Progenitor cell of endocrine pancreas (in vitro differentiated cells): ENCODE measurements at regions not wholly inside any gene's neighbourhood (a gene's known extent, or its start where the extent isn't known, plus 50 kb on each side); places are given as distances from the start of the nearest gene placed in this dataset.

Experiments
- DNase-seq: peaks from one replicate; pipeline ENCODE4 v3.0.0; 2021; ENCODE audit warnings: low spot score; ENCODE audit not compliant: unreplicated experiment
- H3K27ac Mint-ChIP-seq: 2 replicates; pipeline ENCODE4 v1.8.0; 2021; ENCODE audit warnings: mild to moderate bottlenecking, moderate library complexity, mixed read lengths
- H3K27me3 Mint-ChIP-seq: 2 replicates; pipeline ENCODE4 v1.8.0; 2021; ENCODE audit warnings: mixed read lengths
- H3K36me3 Mint-ChIP-seq: 2 replicates; pipeline ENCODE4 v1.8.0; 2022; ENCODE audit warnings: mixed read lengths; ENCODE audit not compliant: insufficient read depth
- H3K4me1 Mint-ChIP-seq: 2 replicates; pipeline ENCODE4 v1.8.0; 2021; ENCODE audit warnings: low read depth, mixed read lengths
- H3K4me3 Mint-ChIP-seq: 2 replicates; pipeline ENCODE4 v1.8.0; 2021; ENCODE audit warnings: low read depth, mild to moderate bottlenecking, moderate library complexity, mixed read lengths
- H3K9me3 Mint-ChIP-seq: 2 replicates; pipeline ENCODE4 v1.8.0; 2021; ENCODE audit warnings: low read depth, mixed read lengths
- CTCF ChIP-seq: fragments of 200-600 bp; sonication (generic); IDR thresholded peaks from one replicate; pipeline ENCODE4 v1.5.0; 2021; ENCODE audit warnings: antibody characterized with exemption, mild to moderate bottlenecking; ENCODE audit not compliant: unreplicated experiment

DNA sequence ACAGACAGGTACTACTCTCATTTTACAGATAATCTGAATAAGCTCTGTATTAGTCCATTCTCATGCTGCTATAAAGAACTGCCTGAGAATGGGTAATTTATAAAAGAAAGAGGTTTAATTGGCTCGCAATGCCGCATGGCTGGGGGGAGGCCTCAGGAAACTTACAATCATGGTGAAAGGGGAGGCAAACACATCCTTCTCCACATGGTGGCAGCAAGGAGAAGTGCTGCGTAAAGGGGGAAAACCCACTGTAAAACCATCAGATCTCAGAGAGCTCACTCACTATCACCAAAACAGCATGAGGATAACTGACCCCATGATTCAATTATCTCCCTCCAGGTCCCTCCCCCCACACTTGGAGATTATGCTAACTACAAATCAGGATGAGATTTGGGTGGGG lies 254.4 kb downstream of the KCNE4 start:
- no peak for DNase-seq
- Mint-ChIP-seq H3K4me1 (no peaks in the 10 kb centered on the region), H3K27me3 (no peaks in the 10 kb centered on the region), H3K4me3 (no peak overlapping the region), H3K36me3 (no peaks in the 10 kb centered on the region), H3K27ac (no peak overlapping the region), H3K9me3 (no peaks in the 10 kb centered on the region)
- peak; percentile 56 for TF ChIP-seq CTCF

DNA sequence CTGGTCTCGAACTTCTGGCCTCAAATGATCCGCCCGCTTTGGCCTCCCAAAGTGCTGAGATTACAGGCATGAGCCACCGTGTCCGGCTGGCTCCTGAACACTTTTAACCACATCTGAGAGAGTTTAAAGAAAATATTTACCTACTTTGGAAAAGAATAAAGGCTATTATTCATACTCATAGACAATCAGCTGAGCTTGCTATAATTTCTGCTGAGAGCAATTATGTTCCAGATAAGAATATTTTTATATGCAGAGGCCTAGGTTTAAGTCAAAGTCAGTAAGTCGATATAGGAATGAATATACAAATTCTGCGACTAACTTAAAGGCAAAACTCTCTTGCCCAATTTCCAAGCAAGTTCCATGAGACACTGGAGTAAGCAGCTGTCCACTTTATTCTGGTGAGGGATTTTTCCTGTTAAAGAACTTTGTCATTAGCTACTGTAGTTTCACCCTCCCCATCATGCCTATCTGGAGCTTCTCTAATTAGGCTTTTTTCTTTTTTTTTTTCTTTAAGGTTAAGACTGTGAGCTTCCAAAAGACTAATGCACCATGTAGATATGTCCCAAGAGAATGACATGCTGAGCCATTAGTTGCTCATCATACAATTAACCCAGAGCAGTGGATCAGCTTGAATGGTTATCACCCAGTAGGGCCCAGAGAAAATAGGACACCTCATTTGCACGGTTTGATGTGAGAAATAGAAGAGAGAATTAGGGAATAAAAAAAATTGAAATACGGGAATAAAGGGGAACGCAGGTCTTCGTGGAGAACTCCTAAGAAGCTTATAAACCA lies 260.1 kb downstream of the KCNE4 start:
- TF ChIP-seq CTCF = no peak
- Mint-ChIP-seq H3K27me3 (no peaks in the 10 kb centered on the region), H3K9me3 (no peaks in the 10 kb centered on the region), H3K27ac (no peak overlapping the region), H3K4me3 (no peak overlapping the region), H3K4me1 (no peaks in the 10 kb centered on the region), H3K36me3 (no peaks in the 10 kb centered on the region)
- no peak for DNase-seq

DNA sequence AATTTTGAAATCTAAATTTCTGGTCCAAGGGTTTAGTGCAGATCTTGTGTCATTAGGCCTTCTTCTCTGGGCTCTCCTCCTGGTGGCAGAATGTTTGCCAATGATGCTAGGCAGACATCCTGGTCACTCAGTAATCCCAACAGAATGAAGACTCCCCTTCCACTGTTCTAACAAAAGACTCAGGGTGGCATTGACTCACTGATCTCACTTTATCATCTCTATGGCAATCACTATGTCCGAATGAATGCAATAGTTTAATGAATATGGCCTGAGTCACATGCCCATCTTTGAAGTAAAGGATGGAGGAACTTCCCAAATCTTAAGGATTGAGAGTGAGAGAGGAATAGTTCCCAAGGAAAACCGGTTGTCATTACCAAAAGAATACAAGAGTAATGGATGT lies 261.1 kb downstream of the KCNE4 start:
- Mint-ChIP-seq H3K36me3 (no peaks in the 10 kb centered on the region), H3K9me3 (no peaks in the 10 kb centered on the region)

DNA sequence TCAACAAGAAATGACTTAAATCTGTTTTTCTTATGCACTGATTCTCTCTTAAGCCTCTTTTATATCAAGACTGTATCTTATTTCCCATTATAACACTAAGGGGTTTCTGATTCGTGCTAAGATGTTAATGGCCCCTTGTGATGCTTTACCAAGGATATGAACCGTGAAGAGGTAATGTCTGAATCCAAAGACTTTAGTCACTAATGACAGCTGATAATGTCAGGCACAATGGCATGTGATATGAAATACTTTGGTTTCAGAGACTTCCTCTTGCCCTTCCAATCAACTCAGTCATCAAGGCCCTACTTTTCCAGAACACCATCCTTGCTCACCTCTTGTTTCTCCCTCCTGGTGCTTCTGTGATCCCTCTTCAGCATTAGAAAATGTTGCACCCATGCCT lies 262.8 kb downstream of the KCNE4 start:
- H3K4me1 Mint-ChIP-seq = no peaks in the 10 kb centered on the region
- H3K27me3 Mint-ChIP-seq = peaks cover 7% of the 10 kb centered on the region
- TF ChIP-seq CTCF = no peak
- DNase-seq = no peak
- H3K27ac Mint-ChIP-seq = no peak overlapping the region
- H3K36me3 Mint-ChIP-seq = no peaks in the 10 kb centered on the region
- no peaks in the 10 kb centered on the region for H3K9me3 Mint-ChIP-seq
- no peak overlapping the region for H3K4me3 Mint-ChIP-seq

More for the DNA sequence above, 261.1 kb downstream of the KCNE4 start:
- DNase-seq = no peak
- no peak overlapping the region for H3K27ac Mint-ChIP-seq
- no peaks in the 10 kb centered on the region for H3K4me1 Mint-ChIP-seq
- peaks cover 2% of the 10 kb centered on the region for H3K27me3 Mint-ChIP-seq
- no peak overlapping the region for H3K4me3 Mint-ChIP-seq
- no peak for TF ChIP-seq CTCF

DNA sequence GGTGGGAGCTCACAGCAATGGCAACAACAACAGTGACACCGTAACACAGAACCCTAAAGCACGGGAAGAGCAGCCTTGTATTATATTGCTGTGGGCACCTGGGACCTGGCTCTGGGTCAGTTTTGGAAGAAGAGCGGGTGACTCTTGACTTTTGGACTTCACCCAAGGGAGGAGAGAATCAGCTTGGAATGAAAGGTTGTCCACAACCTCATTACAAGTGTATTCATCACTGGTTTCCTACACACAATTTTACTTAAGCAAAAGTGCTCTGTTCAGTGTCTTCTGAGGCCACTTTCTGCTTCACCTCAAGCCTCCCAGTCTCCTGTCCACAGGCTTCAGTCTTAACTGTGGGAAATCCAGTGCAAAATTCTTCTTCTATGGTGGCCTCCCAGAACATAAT lies 263.8 kb downstream of the KCNE4 start:
- Mint-ChIP-seq H3K27ac (no peak overlapping the region), H3K4me1 (no peaks in the 10 kb centered on the region), H3K9me3 (no peaks in the 10 kb centered on the region), H3K4me3 (no peak overlapping the region), H3K36me3 (no peaks in the 10 kb centered on the region), H3K27me3 (peaks cover 8% of the 10 kb centered on the region)
- TF ChIP-seq CTCF = no peak
- no peak for DNase-seq
